K562 (cell line): ENCODE measurements at regions not wholly inside any gene's neighbourhood (a gene's known extent, or its start where the extent isn't known, plus 50 kb on each side); places are given as distances from the start of the nearest gene placed in this dataset.

Source experiments
- ATAC-seq: fragments of 200-7000 bp; cut with Tn5 transposase; 3 replicates; pipeline ENCODE4 v1.9.1; 2020; ENCODE audit warnings: moderate library complexity
- BruUV-seq: library from RNA; stranded (reverse); fragments of 400-500 nt; replicated peaks from 2 replicates; lab custom pipeline; 2021; lab: Mats Ljungman, UMichigan
- CTCF ChIA-PET: fragments of 300-600 bp; formaldehyde crosslinking; extraction: SDS; loops from one replicate; lab custom pipeline; 2021; ENCODE audit warnings: low intra/inter-chr PET ratio; lab: Yijun Ruan, JAX
- POLR2A ChIA-PET: fragments of 300-600, 350-650 bp; sonication (Branson Sonifier 250); formaldehyde crosslinking; extraction: SDS; loops from one replicate; lab custom pipeline; 2021; ENCODE audit warnings: antibody characterized with exemption, inconsistent platforms; lab: Yijun Ruan, JAX
- DNase-seq, 4 experiments: peaks; one replicate each; pipeline versions ENCODE4 v3.0.0 to v3.0.0-alpha.2; 2011 to 2018; ENCODE audit warnings: low spot score in 3 of 4, mixed read lengths in 3 of 4; ENCODE audit errors: extremely low read depth in 1 of 4
- FAIRE-seq: peaks from 2 replicates; lab custom pipeline; 2011; peaks lifted over from hg19 to GRCh38; lab: Jason Lieb, UNC
- H2AFZ ChIP-seq: 2 replicates; pipeline ENCODE4 v1.6.0; 2011; ENCODE audit warnings: low read depth, low read length, control low read depth, inconsistent platforms
- H3K27ac ChIP-seq: fragments of 200-600 bp; 3 replicates; pipeline ENCODE4 v1.8.0; 2011; ENCODE audit warnings: low read depth, mild to moderate bottlenecking, control low read depth, inconsistent platforms, low read length, moderate library complexity, mixed read lengths; ENCODE audit errors: extremely low read depth
- H3K27me3 ChIP-seq, 2 experiments: fragments of 300-600 bp in 1 of 2; 2 replicates in 1 of 2; 3 replicates in 1 of 2; pipeline versions ENCODE4 v1.6.0 to v1.8.0; 2011; ENCODE audit warnings: inconsistent platforms in 2 of 2, low read length in 2 of 2, mild to moderate bottlenecking in 1 of 2, mixed read lengths in 1 of 2, moderate library complexity in 1 of 2; ENCODE audit not compliant: control insufficient read depth in 2 of 2, insufficient read depth in 2 of 2
- H3K36me3 ChIP-seq: fragments of 300-600 bp; 3 replicates; pipeline ENCODE4 v1.8.0; 2011; ENCODE audit warnings: mild to moderate bottlenecking, low read length, inconsistent platforms; ENCODE audit not compliant: control insufficient read depth, insufficient read depth
- H3K4me1 ChIP-seq, 2 experiments: fragments of 200-600 bp in 1 of 2; replicated peaks in 1 of 2; 2 replicates in 1 of 2; 3 replicates in 1 of 2; pipeline versions ENCODE4 v1.5.1 to v1.8.0; 2011; ENCODE audit warnings: inconsistent platforms in 2 of 2, low read length in 2 of 2, mild to moderate bottlenecking in 1 of 2, mixed read lengths in 1 of 2, moderate library complexity in 1 of 2; ENCODE audit not compliant: control insufficient read depth in 2 of 2, insufficient read depth in 2 of 2
- H3K4me2 ChIP-seq: 2 replicates; pipeline ENCODE4 v1.6.1; 2011; ENCODE audit warnings: low read length, control low read depth, inconsistent platforms, mixed read lengths; ENCODE audit not compliant: insufficient read depth
- H3K4me3 ChIP-seq: fragments of 200-600 bp; sonication (generic), shearing (Covaris generic); 2 replicates; pipeline ENCODE4 v1.5.1; 2016; ENCODE audit warnings: control low read depth, inconsistent platforms
- H3K79me2 ChIP-seq: fragments of 200-600 bp; 3 replicates; pipeline ENCODE4 v1.8.0; 2011; ENCODE audit warnings: low read length, inconsistent platforms; ENCODE audit not compliant: control insufficient read depth, insufficient read depth
- H3K9ac ChIP-seq, 2 experiments: 2 replicates each; pipeline versions ENCODE4 v1.6.0 to v1.6.1; 2011; ENCODE audit warnings: low read depth in 2 of 2, low read length in 2 of 2, control low read depth in 1 of 2, inconsistent platforms in 1 of 2, mild to moderate bottlenecking in 1 of 2, mixed read lengths in 1 of 2; ENCODE audit not compliant: insufficient read depth in 1 of 2
- H3K9me1 ChIP-seq: one replicate; pipeline ENCODE4 v1.6.0; 2011; ENCODE audit warnings: inconsistent platforms, mild to moderate bottlenecking, low read length, moderate library complexity; ENCODE audit not compliant: control insufficient read depth, insufficient read depth
- H3K9me3 ChIP-seq: replicated peaks from 2 replicates; pipeline ENCODE4 v1.5.1; 2011; ENCODE audit warnings: low read depth, low read length, inconsistent platforms; ENCODE audit not compliant: control insufficient read depth, insufficient read depth
- H4K20me1 ChIP-seq: replicated peaks from 2 replicates; pipeline ENCODE4 v1.6.1; 2011; ENCODE audit warnings: low read length, inconsistent platforms, mixed read lengths; ENCODE audit not compliant: control insufficient read depth, insufficient read depth
- CBX5 ChIP-seq: IDR thresholded peaks from 2 replicates; pipeline ENCODE4 v1.6.1; 2014; ENCODE audit warnings: low read depth, borderline replicate concordance
- CHCHD3 ChIP-seq: fragments of 250-450 bp; sonication (Bioruptor Pico); IDR thresholded peaks from 2 replicates; pipeline ENCODE4 v2.1.2; 2022; ENCODE audit warnings: mild to moderate bottlenecking
- EGR1 ChIP-seq: fragments of 450-650 bp; conservative IDR thresholded peaks from 2 replicates; pipeline ENCODE4 v1.6.1; 2017; ENCODE audit warnings: mild to moderate bottlenecking
- EZH2 ChIP-seq: IDR thresholded peaks from 2 replicates; pipeline ENCODE4 v1.6.1; 2012; ENCODE audit warnings: low read depth, mild to moderate bottlenecking, inconsistent platforms, low read length, borderline replicate concordance
- GTF2B ChIP-seq: IDR thresholded peaks from 2 replicates; pipeline ENCODE4 v1.6.1; 2011; ENCODE audit not compliant: insufficient read length; ENCODE audit errors: extremely low read depth
- KAT2B ChIP-seq: IDR thresholded peaks from one replicate; pipeline ENCODE4 v1.6.1; 2012; ENCODE audit warnings: low read depth, mild to moderate bottlenecking, control low read depth, inconsistent platforms, low read length, moderate library complexity
- MCM7 ChIP-seq, 2 experiments: fragments of 450-650 bp; IDR thresholded peaks; 2 replicates each; pipeline ENCODE4 v1.6.1; 2016 to 2018
- PHB ChIP-seq: fragments of 250-450 bp; sonication (Bioruptor Pico); IDR thresholded peaks from 2 replicates; pipeline ENCODE4 v1.5.0; 2021
- PHF20 ChIP-seq: fragments of 450-650 bp; IDR thresholded peaks from 2 replicates; pipeline ENCODE4 v1.6.1; 2018; ENCODE audit not compliant: partially characterized antibody
- RUNX1 ChIP-seq: sonication (generic); IDR thresholded peaks from 2 replicates; pipeline ENCODE4 v1.6.1; 2016; ENCODE audit warnings: antibody characterized with exemption, low read depth
- SNAPC5 ChIP-seq: fragments of 250-450 bp; sonication (Bioruptor Pico); IDR thresholded peaks from 2 replicates; pipeline ENCODE4 v1.8.0; 2021; ENCODE audit warnings: moderate library complexity, mild to moderate bottlenecking, inconsistent platforms
- ZNF316 ChIP-seq: fragments of 450-650 bp; IDR thresholded peaks from 2 replicates; pipeline ENCODE4 v1.6.1; 2016
- WGBS: fragments of 100-300 bp; shearing (Covaris generic); methylation state at CpG from one replicate; pipeline ENCODE4 v1.1.6; 2016; ENCODE audit warnings: low coverage, mixed read lengths; ENCODE audit not compliant: insufficient coverage; ENCODE audit errors: missing lambda C conversion rate; 5-methylcytosine and 5-hydroxymethylcytosine counted together
- in situ Hi-C: fragments of 300-500 bp; cut with MboI; formaldehyde crosslinking; loops from 4 replicates; pipeline ENCODE4 v1.15.0; 2018; ENCODE audit warnings: inconsistent platforms, mixed read lengths
- intact Hi-C: fragments of 100-400 bp; cut with micrococcal nuclease; formaldehyde crosslinking; loops from 2 replicates; pipeline ENCODE4 v1.14.2; 2022
- TF ChIP-seq, protein P1 (sequence below): fragments of 450-650 bp; IDR thresholded peaks from 2 replicates; pipeline ENCODE4 v1.6.1; 2016; ENCODE audit warnings: low read depth, mild to moderate bottlenecking, moderate library complexity
- TF ChIP-seq, protein P2 (sequence below): fragments of 450-650 bp; IDR thresholded peaks from 2 replicates; pipeline ENCODE4 v1.6.1; 2017; ENCODE audit warnings: antibody characterized with exemption

DNA sequence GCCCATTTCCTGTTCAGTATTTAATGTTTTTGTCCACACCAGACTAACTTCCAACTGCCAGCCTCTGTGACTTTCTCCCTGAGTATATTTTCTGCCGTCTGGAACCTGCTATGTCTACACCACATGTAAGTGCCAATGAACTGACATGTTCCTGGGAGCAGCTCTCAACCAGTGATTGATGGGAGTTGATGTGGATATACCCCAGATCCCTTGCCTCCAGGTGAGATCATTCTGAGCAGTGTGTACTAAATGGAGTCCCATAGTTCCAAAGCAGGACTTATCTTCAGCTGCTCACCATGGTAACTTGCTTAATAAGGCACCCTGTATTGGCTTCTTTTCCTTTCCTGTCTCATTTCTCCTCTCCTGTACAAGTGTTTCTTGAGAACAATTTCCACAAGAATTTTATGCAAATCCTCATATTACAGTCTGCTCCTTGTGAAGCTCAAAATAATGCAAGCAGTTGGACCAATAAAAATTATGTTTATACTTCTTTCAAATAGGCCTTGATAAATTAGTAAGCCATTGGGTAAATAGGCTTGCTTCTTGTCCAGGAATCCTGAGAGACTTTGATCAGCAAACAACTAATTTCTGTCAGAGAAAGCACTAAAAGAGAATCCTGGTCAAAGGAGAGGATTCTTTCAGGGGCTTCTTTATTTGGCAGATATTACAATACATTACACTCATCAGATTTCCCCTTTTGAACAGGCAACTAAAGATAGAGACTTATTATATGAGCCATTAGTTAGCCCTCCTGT lies 911.7 kb upstream of the NDST4 start (continued):
- TF ChIP-seq, protein P1, sequence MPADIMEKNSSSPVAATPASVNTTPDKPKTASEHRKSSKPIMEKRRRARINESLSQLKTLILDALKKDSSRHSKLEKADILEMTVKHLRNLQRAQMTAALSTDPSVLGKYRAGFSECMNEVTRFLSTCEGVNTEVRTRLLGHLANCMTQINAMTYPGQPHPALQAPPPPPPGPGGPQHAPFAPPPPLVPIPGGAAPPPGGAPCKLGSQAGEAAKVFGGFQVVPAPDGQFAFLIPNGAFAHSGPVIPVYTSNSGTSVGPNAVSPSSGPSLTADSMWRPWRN, result no peak
- TF ChIP-seq PHB (no peak), PHF20 (no peak), RUNX1 (no peak), GTF2B (no peak), SNAPC5 (no peak), MCM7 (IDR thresholded peaks at IDR 0.05) (no peak), CHCHD3 (no peak)

GRCh38 chr4:116023049-116023448 lies 909.6 kb upstream of the NDST4 start:
- no peaks in the 10 kb centered on the region for H4K20me1 ChIP-seq
- H3K4me3 ChIP-seq, result no peak overlapping the region
- no peak overlapping the region for H3K27ac ChIP-seq
- intact Hi-C loops, result no loop called here
- no peak overlapping the region for H3K9ac ChIP-seq
- no peak overlapping the region for H2AFZ ChIP-seq
- WGBS, result 0% methylated on average over 5 of the region's 5 CpGs
- no peaks in the 10 kb centered on the region for H3K27me3 ChIP-seq
- no peaks in the 10 kb centered on the region for H3K9me1 ChIP-seq
- in situ Hi-C loops, result no loop called here
- no TSS peak for BruUV-seq
- POLR2A ChIA-PET, result no interaction called here
- ATAC-seq, result no peak
- no peaks in the 10 kb centered on the region for H3K36me3 ChIP-seq
- DNase-seq, result no peak
- FAIRE-seq, result no peak
- H3K79me2 ChIP-seq, result no peaks in the 10 kb centered on the region
- CTCF ChIA-PET, result no interaction called here
- no peaks in the 10 kb centered on the region for H3K4me1 ChIP-seq
- peak; percentile 39; the same call in 1 of the 2 replicates for TF ChIP-seq ZNF316
- no peak for TF ChIP-seq CBX5
- TF ChIP-seq, protein P2, sequence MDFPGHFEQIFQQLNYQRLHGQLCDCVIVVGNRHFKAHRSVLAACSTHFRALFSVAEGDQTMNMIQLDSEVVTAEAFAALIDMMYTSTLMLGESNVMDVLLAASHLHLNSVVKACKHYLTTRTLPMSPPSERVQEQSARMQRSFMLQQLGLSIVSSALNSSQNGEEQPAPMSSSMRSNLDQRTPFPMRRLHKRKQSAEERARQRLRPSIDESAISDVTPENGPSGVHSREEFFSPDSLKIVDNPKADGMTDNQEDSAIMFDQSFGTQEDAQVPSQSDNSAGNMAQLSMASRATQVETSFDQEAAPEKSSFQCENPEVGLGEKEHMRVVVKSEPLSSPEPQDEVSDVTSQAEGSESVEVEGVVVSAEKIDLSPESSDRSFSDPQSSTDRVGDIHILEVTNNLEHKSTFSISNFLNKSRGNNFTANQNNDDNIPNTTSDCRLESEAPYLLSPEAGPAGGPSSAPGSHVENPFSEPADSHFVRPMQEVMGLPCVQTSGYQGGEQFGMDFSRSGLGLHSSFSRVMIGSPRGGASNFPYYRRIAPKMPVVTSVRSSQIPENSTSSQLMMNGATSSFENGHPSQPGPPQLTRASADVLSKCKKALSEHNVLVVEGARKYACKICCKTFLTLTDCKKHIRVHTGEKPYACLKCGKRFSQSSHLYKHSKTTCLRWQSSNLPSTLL, result no peak
- TF ChIP-seq KAT2B, result no peak
- TF ChIP-seq EGR1, result no peak
- no peak for TF ChIP-seq EZH2
- H3K4me2 ChIP-seq, result no peak overlapping the region
- no peaks in the 10 kb centered on the region for H3K9me3 ChIP-seq
